CD1c-positive myeloid dendritic cell (primary cell): ENCODE measurements at regions not wholly inside any gene's neighbourhood (a gene's known extent, or its start where the extent isn't known, plus 50 kb on each side); places are given as distances from the start of the nearest gene placed in this dataset.

Experiments used
- DNase-seq: peaks from one replicate; pipeline ENCODE4 v3.0.0-alpha.2; 2016; ENCODE audit errors: extremely low spot score

- no peak for DNase-seq
Observed at GRCh38 chr2:239630618-239631286, 229.9 kb upstream of the HDAC4 start.

- no peak for DNase-seq
Observed at GRCh38 chr2:239629926-239630617, 229.3 kb upstream of the HDAC4 start.

- DNase-seq, result no peak
Observed at GRCh38 chr2:239626961-239627592, 226.3 kb upstream of the HDAC4 start.

GRCh38 chr2:239625971-239626734, 225.3 kb upstream of the HDAC4 start:
- no peak for DNase-seq

GRCh38 chr2:239625156-239625845, 224.5 kb upstream of the HDAC4 start:
- DNase-seq, result no peak

GRCh38 chr2:239621611-239622010, 220.8 kb upstream of the HDAC4 start:
- DNase-seq, result no peak

GRCh38 chr2:239619369-239619768, 218.5 kb upstream of the HDAC4 start:
- no peak for DNase-seq

GRCh38 chr2:239616729-239617128, 215.9 kb upstream of the HDAC4 start:
- DNase-seq, result no peak

GRCh38 chr2:239612133-239612532, 211.3 kb upstream of the HDAC4 start:
- DNase-seq, result no peak

GRCh38 chr2:239611222-239611795, 210.5 kb upstream of the HDAC4 start:
- DNase-seq, result no peak

- DNase-seq, result no peak
Observed at GRCh38 chr2:239610457-239611221, 209.8 kb upstream of the HDAC4 start.

- DNase-seq, result no peak
Observed at GRCh38 chr2:239609607-239610310, 208.9 kb upstream of the HDAC4 start.

- no peak for DNase-seq
Observed at GRCh38 chr2:239609162-239609561, 208.3 kb upstream of the HDAC4 start.

- no peak for DNase-seq
Observed at GRCh38 chr2:239608723-239609122, 207.9 kb upstream of the HDAC4 start.

GRCh38 chr2:239608260-239608659, 207.4 kb upstream of the HDAC4 start:
- peak; percentile 45 for DNase-seq

GRCh38 chr2:239607517-239608191, 206.8 kb upstream of the HDAC4 start:
- DNase-seq, result no peak

- DNase-seq, result peak; percentile 52
Observed at GRCh38 chr2:239606741-239607516, 206.1 kb upstream of the HDAC4 start.

GRCh38 chr2:239605976-239606375, 205.2 kb upstream of the HDAC4 start:
- peak; percentile 87 for DNase-seq

GRCh38 chr2:239605409-239605808, 204.6 kb upstream of the HDAC4 start:
- DNase-seq, result no peak
